Neural cell (in vitro differentiated cells): ENCODE measurements at regions not wholly inside any gene's neighbourhood (a gene's known extent, or its start where the extent isn't known, plus 50 kb on each side); places are given as distances from the start of the nearest gene placed in this dataset.

Experiments
- H2AFZ ChIP-seq: fragments of 200-600, 300-800 bp; sonication (generic), shearing (Covaris generic); 2 replicates; pipeline ENCODE4 v1.6.0; 2014; ENCODE audit warnings: low read depth, mild to moderate bottlenecking, antibody characterized with exemption, low read length, moderate library complexity
- H3F3A ChIP-seq: fragments of 200-600 bp; shearing (Covaris generic); 2 replicates; pipeline ENCODE4 v1.6.1; 2016; ENCODE audit warnings: mild to moderate bottlenecking, moderate library complexity, mixed read lengths, antibody characterized with exemption, low read length; ENCODE audit not compliant: insufficient read depth, poor library complexity, severe bottlenecking
- H3K27ac ChIP-seq: fragments of 200-600, 300-800 bp; sonication (generic), shearing (Covaris generic); 2 replicates; pipeline ENCODE4 v1.5.1; 2014; ENCODE audit warnings: mild to moderate bottlenecking, low read length, moderate library complexity
- H3K27me3 ChIP-seq: fragments of 300-800, 200-600 bp; sonication (generic), shearing (Covaris generic); 2 replicates; pipeline ENCODE4 v1.6.0; 2014; ENCODE audit warnings: mild to moderate bottlenecking, low read depth, low read length, moderate library complexity; ENCODE audit not compliant: insufficient read depth
- H3K36me3 ChIP-seq: fragments of 300-800, 200-600 bp; sonication (generic), shearing (Covaris generic); 2 replicates; pipeline ENCODE4 v1.5.1; 2014; ENCODE audit warnings: mild to moderate bottlenecking, antibody characterized with exemption, low read length, moderate library complexity; ENCODE audit not compliant: insufficient read depth
- H3K4me2 ChIP-seq: fragments of 300-800, 200-600 bp; sonication (generic), shearing (Covaris generic); 2 replicates; pipeline ENCODE4 v1.6.0; 2014; ENCODE audit warnings: mild to moderate bottlenecking, low read length
- H3K4me3 ChIP-seq: fragments of 300-800, 200-600 bp; sonication (generic), shearing (Covaris generic); 2 replicates; pipeline ENCODE4 v1.5.1; 2014; ENCODE audit warnings: mild to moderate bottlenecking, low read length, moderate library complexity
- H3K79me2 ChIP-seq: fragments of 200-600 bp; shearing (Covaris generic); replicated peaks from 2 replicates; pipeline ENCODE4 v1.6.0; 2014; ENCODE audit warnings: mild to moderate bottlenecking, low read length, moderate library complexity; ENCODE audit not compliant: insufficient read depth
- H3K9ac ChIP-seq: fragments of 300-800, 200-600 bp; sonication (generic), shearing (Covaris generic); 2 replicates; pipeline ENCODE4 v1.6.1; 2016; ENCODE audit warnings: mild to moderate bottlenecking, low read length, mixed read lengths
- H3K9me2 ChIP-seq: fragments of 200-600 bp; shearing (Covaris generic); 2 replicates; pipeline ENCODE4 v1.6.1; 2016; ENCODE audit warnings: mild to moderate bottlenecking, low read length, mixed read lengths; ENCODE audit not compliant: insufficient read depth
- H3K9me3 ChIP-seq: fragments of 200-600, 300-800 bp; sonication (generic), shearing (Covaris generic); 2 replicates; pipeline ENCODE4 v1.6.1; 2016; ENCODE audit warnings: mild to moderate bottlenecking, mixed run types, low read length, moderate library complexity, mixed read lengths
- H4K20me1 ChIP-seq: fragments of 200-600 bp; shearing (Covaris generic); 2 replicates; pipeline ENCODE4 v1.6.1; 2016; ENCODE audit warnings: mild to moderate bottlenecking, mixed run types; ENCODE audit not compliant: insufficient read depth
- CTCF ChIP-seq: fragments of 450-650 bp; IDR thresholded peaks from 2 replicates; pipeline ENCODE4 v1.5.1; 2014; ENCODE audit warnings: antibody characterized with exemption, mild to moderate bottlenecking, moderate library complexity; ENCODE audit not compliant: poor library complexity, severe bottlenecking
- EP300 ChIP-seq: fragments of 450-650 bp; conservative IDR thresholded peaks from 2 replicates; pipeline ENCODE4 v1.6.1; 2014; ENCODE audit warnings: antibody characterized with exemption, mild to moderate bottlenecking, moderate library complexity; ENCODE audit not compliant: poor library complexity, severe bottlenecking
- EZH2 ChIP-seq: fragments of 200-600, 300-800 bp; shearing (Covaris generic), sonication (generic); IDR thresholded peaks from 2 replicates; pipeline ENCODE4 v1.6.1; 2014; ENCODE audit warnings: antibody characterized with exemption, low read length, borderline replicate concordance, mild to moderate bottlenecking; ENCODE audit not compliant: insufficient read depth, poor library complexity, severe bottlenecking
- MXI1 ChIP-seq: fragments of 450-650 bp; conservative IDR thresholded peaks from 2 replicates; pipeline ENCODE4 v1.6.1; 2014; ENCODE audit warnings: antibody characterized with exemption, mild to moderate bottlenecking; ENCODE audit not compliant: poor library complexity, severe bottlenecking
- POLR2AphosphoS5 ChIP-seq: IDR thresholded peaks from 2 replicates; pipeline ENCODE4 v1.6.1; 2012
- RAD21 ChIP-seq: fragments of 450-650 bp; conservative IDR thresholded peaks from 2 replicates; pipeline ENCODE4 v1.6.1; 2014; ENCODE audit warnings: antibody characterized with exemption, mild to moderate bottlenecking, moderate library complexity
- REST ChIP-seq: IDR thresholded peaks from 2 replicates; pipeline ENCODE4 v1.6.1; 2012; ENCODE audit warnings: borderline replicate concordance
- SMC3 ChIP-seq: fragments of 450-650 bp; conservative IDR thresholded peaks from 2 replicates; pipeline ENCODE4 v1.6.1; 2014; ENCODE audit warnings: antibody characterized with exemption, mild to moderate bottlenecking, moderate library complexity; ENCODE audit not compliant: poor library complexity
- TAF1 ChIP-seq: IDR thresholded peaks from 2 replicates; pipeline ENCODE4 v1.6.1; 2012; ENCODE audit warnings: low read depth

GRCh38 chr9:31585158-31585557, 799.3 kb upstream of the ACO1 start:
- Histone ChIP-seq H3K4me3 (no peak overlapping the region), H3K9ac (no peak overlapping the region), H3F3A (no peaks in the 10 kb centered on the region), H4K20me1 (no peaks in the 10 kb centered on the region), H3K9me3 (no peaks in the 10 kb centered on the region), H3K79me2 (no peaks in the 10 kb centered on the region), H2AFZ (no peak overlapping the region), H3K4me2 (no peak overlapping the region), H3K27me3 (no peaks in the 10 kb centered on the region), H3K27ac (no peak overlapping the region), H3K9me2 (no peaks in the 10 kb centered on the region), H3K36me3 (no peaks in the 10 kb centered on the region)
- TF ChIP-seq CTCF (no peak), POLR2AphosphoS5 (no peak), SMC3 (no peak), MXI1 (no peak), RAD21 (no peak), EZH2 (no peak), REST (no peak), TAF1 (no peak), EP300 (no peak)

GRCh38 chr9:31587146-31587545, 797.3 kb upstream of the ACO1 start:
- TF ChIP-seq CTCF (no peak), MXI1 (no peak), EZH2 (no peak), RAD21 (no peak), SMC3 (no peak), POLR2AphosphoS5 (no peak), REST (no peak), TAF1 (no peak), EP300 (no peak)
- H3K9me3 ChIP-seq, result no peaks in the 10 kb centered on the region
- no peaks in the 10 kb centered on the region for H3F3A ChIP-seq
- no peaks in the 10 kb centered on the region for H4K20me1 ChIP-seq
- no peak overlapping the region for H3K4me3 ChIP-seq
- H3K9me2 ChIP-seq, result no peaks in the 10 kb centered on the region
- H2AFZ ChIP-seq, result no peak overlapping the region
- H3K4me2 ChIP-seq, result no peak overlapping the region
- H3K36me3 ChIP-seq, result no peaks in the 10 kb centered on the region
- H3K79me2 ChIP-seq, result no peaks in the 10 kb centered on the region
- H3K27me3 ChIP-seq, result no peaks in the 10 kb centered on the region
- H3K9ac ChIP-seq, result no peak overlapping the region
- H3K27ac ChIP-seq, result no peak overlapping the region
